Activated T-helper 1 cell treated with anti-CD3 and anti-CD28 coated beads, Interleukin-2, amount 50 U/mL, for 16 hours (primary cell): ENCODE measurements at regions not wholly inside any gene's neighbourhood (a gene's known extent, or its start where the extent isn't known, plus 50 kb on each side); places are given as distances from the start of the nearest gene placed in this dataset.

Source experiments
- DNase-seq, 2 donors: peaks; one replicate each; pipeline ENCODE4 v3.0.0-alpha.2; 2020; ENCODE audit warnings: low read depth in 1 of 2, low spot score in 1 of 2

- no peak for DNase-seq
Observed at GRCh38 chr15:77557564-77557963, 75.1 kb downstream of the LINGO1 start.

DNA sequence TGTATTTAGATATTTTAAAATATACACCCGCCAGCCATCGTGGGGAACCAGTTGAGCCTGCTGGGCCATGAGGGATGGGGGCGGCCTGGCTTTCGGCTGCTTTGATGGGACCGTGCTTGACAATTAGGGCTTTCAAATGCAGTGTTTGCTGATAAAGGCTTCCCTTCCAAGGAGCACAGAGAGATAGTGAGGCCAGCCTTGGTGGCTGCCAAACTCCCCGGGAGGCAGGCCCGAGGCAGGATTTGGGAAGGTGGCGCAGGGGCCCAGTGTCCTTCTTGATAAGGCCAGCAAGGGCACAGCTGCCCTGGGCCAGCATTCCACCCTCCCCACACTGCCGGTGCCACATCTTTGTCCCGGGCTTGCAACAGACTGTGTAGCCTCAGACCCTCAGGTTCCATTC is 75.6 kb downstream of the LINGO1 start:
- no peak for DNase-seq

GRCh38 chr15:77556622-77557021 is 76.1 kb downstream of the LINGO1 start:
- DNase-seq: no peak

- DNase-seq: no peak
Observed at GRCh38 chr15:77555232-77555631, 77.5 kb downstream of the LINGO1 start.

- no peak for DNase-seq
Observed at GRCh38 chr15:77554306-77555080, 78.2 kb downstream of the LINGO1 start.

- DNase-seq: no peak
Observed at GRCh38 chr15:77553695-77554094, 79.0 kb downstream of the LINGO1 start.

- no peak for DNase-seq
Observed at GRCh38 chr15:77553257-77553656, 79.5 kb downstream of the LINGO1 start.

DNA sequence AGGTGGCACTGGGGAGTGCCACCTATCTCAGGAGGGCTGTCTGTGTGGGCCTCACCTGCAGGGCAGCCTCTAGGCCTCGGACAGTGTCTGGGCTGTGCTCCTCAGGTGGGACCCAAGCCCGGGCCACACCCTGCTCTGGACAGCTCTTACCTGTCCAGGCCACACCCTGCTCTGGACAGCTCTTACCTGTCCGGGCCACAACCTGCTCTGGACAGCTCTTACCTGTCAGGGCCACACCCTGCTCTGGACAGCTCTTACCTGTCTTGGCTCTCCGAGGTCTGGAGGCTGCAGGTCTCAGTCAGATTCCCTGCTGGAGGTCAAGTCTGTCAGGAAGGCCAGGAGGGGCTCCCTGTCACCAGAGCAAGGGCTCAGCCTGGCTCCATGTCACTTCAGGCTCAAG is 80.6 kb downstream of the LINGO1 start:
- no peak for DNase-seq

DNA sequence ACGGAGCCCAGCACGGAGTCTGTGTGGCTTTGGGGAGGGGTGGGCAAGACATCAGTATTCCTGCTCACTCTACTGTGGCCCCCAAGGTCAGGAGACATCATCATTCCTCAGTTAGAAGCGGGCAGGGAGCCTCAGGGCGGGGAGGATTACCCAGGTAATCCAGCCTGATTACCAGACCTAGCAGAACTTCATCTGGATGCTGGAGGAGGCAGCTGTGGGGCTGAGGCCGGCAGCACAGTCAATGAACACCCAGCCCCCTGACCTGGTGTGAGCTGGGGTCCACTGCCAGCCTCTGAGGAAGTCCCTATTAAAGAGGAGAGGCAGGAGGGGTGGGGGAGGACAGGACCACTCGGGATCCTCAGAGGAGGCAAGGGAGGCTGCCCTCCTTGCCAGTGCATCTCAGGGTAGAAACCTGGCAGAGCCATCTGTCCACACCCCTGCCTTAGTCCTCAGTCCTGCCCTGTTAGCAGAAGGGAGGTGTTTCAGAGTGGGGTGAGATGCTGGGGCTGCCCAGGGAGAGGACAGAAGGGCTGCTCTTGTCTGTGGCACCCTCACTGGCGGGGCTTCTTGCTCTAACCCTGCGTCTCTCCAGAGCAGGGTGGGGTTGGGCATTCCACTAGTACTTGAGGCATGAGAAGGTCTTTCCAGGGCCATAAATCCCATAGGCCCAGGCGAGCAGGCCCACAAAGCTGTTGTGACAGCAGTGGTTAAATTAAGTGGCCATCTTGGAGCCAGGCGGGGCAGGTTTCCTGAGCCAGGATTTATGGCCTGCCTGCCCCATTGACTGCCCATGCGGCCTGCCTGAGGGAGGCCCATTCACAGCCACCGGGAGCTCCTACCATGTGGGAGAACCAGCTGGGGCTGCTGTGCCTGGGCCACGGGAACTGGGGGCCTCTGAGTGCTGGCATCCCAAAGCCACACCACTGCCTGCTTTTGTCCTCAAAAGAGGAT is 82.1 kb downstream of the LINGO1 start:
- DNase-seq: no peak

- DNase-seq: no peak
Observed at GRCh38 chr15:77549576-77550288, 83.0 kb downstream of the LINGO1 start.

- no peak for DNase-seq
Observed at GRCh38 chr15:77548589-77549557, 83.8 kb downstream of the LINGO1 start.

DNA sequence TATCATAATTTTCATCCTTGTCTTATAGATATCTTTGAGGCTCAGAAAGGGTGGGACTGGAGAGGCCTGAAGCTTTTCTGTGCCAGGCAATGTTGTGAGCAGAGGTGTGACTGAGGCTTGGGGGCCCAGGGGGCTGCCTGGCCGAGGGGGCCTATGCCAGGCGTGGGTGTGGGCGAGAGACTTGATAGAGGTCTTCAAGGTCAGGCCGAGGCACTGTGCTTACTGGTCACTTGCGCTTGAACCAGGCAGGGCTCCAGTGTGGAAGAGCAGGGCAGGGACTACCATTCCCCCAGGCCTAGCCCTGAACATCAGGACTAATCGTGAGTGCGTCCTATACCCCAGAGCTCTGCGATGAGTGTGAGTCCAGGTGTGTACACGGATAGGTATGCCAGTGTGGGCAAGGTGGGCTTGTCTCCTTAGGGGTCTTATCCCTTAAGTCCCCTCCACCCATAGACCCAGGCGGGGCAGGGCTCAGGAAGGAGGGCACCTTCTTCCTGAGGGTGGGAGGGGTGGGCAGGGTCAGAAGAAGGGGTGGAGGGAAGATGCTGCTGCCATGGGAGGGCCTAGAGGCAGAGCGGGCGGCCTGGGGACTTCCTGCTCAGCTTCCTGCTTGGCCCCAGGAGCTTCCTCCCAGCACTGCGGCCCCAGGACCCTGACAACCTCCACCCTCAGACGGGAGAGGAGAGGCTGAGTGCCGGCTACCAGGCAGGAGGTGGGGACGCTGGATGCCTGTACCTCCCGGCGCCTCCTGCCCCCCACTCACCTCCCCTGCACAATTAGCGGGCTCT is 84.7 kb downstream of the LINGO1 start:
- DNase-seq: no peak

DNA sequence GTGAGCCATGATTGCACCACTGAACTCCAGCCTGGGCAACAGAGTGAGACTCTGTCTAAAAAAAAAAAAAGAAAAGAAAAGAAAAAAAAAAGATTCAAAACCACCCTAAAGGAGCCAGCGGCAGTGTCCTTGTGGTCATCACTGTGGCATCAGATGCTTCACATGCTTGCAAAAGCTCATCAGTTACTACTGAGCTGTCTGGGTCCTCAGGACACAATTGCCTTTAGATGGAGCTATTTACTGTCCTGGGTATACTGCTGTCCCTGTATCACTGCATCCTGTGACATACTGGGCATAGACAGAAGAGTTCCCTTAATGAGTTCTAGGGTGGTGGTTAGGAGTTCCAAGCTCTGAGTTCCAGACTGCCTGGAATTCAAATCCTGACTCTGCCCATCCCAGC is 85.8 kb downstream of the LINGO1 start:
- no peak for DNase-seq

GRCh38 chr15:77546050-77546501 is 86.6 kb downstream of the LINGO1 start:
- no peak for DNase-seq

GRCh38 chr15:77545058-77545457 is 87.7 kb downstream of the LINGO1 start:
- DNase-seq: no peak

DNA sequence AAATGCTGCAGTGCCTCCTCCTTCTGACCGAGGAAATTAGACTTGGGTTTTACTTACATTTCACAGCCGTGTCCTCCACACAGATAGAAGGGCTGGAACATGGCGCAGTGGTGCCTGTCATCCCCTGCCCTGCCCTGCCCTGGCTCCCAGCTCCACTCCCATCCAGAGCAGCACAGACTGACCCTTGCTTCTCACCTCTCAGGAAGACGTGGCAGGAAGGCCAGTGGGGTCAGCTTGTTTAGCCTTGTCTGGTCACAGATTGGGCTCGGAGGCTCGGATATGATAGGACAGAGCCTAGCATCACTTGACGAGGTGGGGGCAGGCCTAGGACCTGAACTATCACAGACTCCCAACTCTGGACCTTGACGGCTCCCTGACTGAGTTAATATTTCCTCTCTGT is 88.5 kb downstream of the LINGO1 start:
- DNase-seq: no peak

GRCh38 chr15:77543159-77543882 is 89.4 kb downstream of the LINGO1 start:
- peak; percentile 47 to 57 for DNase-seq

DNA sequence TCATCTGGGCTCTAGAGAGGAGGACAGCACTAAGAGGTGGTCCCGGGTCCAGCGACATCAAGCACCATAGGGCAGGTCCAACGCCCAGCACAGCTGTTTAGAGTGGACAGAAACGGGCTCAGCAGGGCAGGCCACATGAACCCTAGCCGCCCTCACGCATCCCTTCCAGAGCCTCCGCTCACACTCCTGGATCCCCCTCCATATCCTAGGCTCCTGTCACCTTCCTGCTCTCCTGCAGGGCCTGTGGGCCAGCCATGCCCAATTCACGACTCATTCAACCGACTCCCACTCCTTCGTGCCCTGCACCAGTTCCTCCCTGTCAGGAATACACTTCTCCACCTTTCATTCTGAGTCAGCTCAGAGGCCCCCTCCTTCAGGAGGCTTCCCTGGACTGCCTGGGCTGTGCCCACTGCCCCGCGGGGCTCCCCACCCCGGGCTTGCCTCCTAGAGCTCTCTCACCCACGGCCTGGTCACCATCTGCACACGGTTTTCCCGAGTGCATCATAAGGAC is 90.2 kb downstream of the LINGO1 start:
- no peak for DNase-seq
